NCI-H146 treated with DMSO at 0.1 percent for 48 hours (cell line): ENCODE measurements at regions not wholly inside any gene's neighbourhood (a gene's known extent, or its start where the extent isn't known, plus 50 kb on each side); places are given as distances from the start of the nearest gene placed in this dataset.
"Not testable (repeated sequence)": the region's sequence is repeated elsewhere in the genome, so short reads cannot be mapped to it uniquely, and the experiment has no call there.

ENCODE experiments used
- DNase-seq: peaks from one replicate; lab custom pipeline; 2025; ENCODE audit not compliant: unreplicated experiment; lab: John Stamatoyannopoulos, UW

DNA sequence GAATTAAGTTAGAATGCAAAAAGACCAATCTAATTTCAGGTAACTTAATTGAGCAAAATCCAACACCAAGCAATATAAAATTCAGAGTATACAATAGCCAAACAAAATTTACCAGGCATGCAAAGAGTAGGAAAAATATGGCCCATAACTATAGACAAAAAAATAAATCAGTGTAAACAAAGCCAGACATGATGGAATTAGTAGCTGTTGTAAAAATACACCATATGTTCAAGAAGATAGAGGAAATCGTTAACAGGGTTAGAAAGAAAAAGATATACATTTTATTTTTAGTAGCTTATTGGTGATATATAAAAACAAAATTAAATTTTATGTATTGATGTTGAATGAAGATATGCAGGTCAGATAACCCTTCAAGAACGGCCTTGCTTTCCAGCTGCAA, 621.1 kb upstream of the MIR17HG start:
- no peak for DNase-seq

- DNase-seq, result no peak
These were observed 615.4 kb upstream of the MIR17HG start for GRCh38 chr13:90732049-90732448.

GRCh38 chr13:90734497-90734896, 613.0 kb upstream of the MIR17HG start:
- DNase-seq, result not testable (repeated sequence)

DNA sequence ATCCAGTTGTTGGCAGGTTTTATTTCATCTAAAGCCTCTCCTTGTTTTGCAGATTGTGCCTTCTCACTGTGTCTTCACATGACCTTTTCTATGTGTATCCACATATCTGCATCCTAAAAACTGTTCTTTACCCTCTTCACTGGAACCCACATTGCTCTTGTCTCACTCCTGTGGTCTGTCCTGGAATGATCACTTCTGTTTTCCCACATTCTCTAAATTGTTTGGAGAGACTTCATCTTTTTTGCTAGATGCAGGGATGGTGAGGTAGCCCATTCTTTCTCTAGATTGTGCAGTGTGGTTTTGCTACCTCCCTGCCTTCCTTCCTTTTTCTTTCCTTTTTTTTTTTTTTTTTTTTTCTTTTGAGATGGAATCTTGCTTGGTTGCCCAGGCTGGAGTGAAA, 608.6 kb upstream of the MIR17HG start:
- no peak for DNase-seq

DNA sequence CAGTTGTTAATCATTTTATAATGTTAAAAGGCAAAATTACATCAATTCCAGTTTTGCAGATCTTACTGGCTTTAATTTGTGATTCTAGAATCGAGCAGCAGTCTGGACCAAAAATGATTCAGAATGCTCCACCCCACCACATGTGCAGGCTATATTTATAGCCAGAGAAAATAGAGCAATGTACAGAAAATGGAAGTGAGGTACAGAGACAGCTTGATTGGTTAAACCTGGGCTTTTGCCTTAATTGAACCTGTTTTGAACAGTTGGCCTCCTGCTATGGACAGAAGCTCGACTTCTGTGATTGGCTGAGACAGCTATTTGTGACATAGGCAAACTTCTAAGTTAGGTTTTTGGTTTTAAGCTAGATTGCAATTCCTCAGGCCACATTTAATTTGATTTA, 607.4 kb upstream of the MIR17HG start:
- no peak for DNase-seq

- DNase-seq, result no peak
These were observed 605.1 kb upstream of the MIR17HG start for GRCh38 chr13:90742381-90742780.

DNA sequence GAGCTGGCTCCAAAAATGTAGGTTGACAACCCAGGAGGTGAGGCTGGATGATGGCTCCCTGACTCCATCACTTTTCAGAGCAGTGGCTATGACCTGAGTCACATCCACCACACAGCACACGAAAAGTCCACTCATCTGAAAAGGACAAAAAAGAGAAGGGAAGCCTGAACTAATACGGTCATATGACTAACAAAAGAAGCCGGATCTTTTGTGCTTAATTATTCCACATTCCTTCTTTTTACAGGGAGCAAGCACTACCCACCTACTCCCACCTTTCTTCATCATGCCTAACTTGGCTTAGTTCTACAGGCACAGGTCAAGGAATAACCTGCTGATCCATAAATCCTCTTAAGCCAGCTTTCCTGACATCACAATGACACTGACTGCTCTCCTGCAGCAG, 601.3 kb upstream of the MIR17HG start:
- no peak for DNase-seq

GRCh38 chr13:90750021-90750420, 597.5 kb upstream of the MIR17HG start:
- no peak for DNase-seq

DNA sequence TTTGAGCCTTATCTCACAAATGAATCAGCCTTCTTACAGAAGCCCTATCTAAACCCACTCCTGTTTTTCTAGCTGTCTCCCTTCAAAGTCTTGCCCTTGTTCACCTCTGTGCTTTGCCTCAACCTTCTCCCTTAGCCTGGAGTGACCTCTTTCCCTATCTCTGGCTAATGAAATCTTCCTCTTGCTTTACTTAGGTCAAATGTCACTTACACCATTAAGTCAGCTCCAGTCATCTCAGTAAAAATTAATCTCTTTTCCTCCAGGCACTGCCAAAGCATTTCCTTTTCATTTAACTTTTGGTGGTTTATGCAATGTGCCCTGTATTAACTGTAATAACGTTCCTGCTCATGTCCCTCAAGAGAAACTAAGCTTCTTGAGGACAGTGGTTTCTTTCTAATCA, 596.5 kb upstream of the MIR17HG start:
- DNase-seq, result no peak

GRCh38 chr13:90752070-90752469, 595.4 kb upstream of the MIR17HG start:
- no peak for DNase-seq

GRCh38 chr13:90757127-90757680, 590.3 kb upstream of the MIR17HG start:
- no peak for DNase-seq

GRCh38 chr13:90760639-90761038, 586.8 kb upstream of the MIR17HG start:
- DNase-seq, result no peak

DNA sequence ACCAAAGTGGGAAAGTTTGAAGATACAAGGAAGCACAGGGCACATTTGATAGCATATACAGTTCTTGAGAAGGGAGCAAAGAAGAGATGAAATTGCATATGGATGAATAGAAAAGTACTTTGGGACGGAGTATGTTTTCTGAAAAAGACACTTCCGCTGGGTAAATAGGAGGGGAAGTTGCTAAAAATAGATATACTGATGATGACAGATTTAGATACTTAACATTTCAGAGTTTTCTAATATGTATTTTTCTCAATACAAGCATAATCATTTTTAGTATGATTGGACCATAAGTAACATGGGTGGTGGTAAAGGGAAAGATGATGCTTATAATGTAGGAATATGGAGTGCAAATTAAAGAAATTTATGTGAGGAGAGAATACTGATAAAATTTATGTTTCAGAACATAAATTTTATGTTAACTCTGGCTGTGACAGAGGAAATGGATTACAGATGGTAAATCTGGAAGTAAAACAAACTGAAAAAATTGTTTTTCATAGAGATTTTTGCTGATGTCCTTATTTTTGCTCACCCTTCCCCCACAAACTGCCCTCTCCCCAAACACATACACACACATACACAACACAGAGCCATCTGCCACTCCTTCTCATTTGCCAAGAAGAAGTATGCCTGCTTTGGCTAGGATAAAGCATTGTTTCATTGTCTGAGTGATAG, 583.9 kb upstream of the MIR17HG start:
- no peak for DNase-seq

DNA sequence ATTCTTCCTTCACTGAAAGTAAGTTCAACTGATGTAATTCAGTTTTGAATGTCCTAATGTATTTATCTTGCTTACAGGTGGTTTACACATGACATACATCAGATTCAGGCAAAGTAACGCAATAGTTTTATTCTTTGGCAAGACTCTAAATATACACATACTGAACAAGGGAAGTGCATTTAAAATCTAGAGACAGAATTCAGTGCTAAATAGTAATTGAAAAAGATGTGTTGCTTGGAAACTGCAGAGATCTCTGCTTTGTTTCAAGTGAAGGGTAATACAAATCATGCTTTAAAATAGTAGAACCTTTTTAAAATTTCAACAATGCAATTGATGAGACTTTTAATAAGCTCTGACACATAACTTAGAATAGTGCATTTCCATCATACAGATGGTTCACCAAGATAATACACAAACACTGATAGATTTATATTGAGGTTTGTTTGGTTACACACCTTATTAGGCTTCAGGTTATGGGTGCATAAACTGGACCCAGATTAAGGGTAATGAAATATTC, 581.0 kb upstream of the MIR17HG start:
- no peak for DNase-seq

DNA sequence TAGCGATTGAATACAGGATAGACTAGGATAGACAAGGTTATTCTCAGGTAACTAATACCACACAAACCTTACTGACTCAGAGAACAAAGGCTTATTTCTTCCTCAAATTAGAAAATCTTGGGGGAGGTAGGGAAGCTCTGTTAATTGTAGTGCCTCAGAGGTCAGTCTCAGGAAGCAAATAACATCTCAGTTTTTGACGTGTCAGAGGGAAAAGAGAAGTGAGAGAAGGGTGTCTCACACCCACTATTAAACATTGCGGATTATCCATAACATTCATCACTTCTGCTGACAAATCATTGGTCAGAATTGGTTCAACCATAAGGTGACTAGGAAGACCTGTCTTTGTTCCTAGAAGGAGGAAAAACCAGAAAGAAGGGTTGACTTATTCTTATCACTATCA, 579.4 kb upstream of the MIR17HG start:
- no peak for DNase-seq

GRCh38 chr13:90769387-90769786, 578.1 kb upstream of the MIR17HG start:
- DNase-seq, result no peak

DNA sequence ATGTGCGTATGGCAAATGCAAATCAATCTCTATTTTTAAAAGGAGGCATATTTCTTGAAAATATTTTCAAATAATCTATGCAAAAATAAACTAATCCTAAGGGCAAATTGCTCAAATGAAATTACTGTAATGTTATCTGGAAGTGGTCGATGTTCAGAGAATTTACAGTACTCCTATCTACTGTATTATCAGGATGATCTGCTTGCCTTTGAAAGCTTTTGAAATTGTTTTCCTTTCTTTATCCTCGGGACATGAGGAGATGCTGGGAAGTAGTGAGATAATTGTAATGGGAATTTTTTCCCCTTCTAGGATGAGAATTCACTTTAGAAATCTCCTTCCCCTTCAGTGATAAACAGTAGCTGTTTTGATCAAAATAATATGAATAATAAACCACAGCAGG, 577.2 kb upstream of the MIR17HG start:
- DNase-seq, result no peak

DNA sequence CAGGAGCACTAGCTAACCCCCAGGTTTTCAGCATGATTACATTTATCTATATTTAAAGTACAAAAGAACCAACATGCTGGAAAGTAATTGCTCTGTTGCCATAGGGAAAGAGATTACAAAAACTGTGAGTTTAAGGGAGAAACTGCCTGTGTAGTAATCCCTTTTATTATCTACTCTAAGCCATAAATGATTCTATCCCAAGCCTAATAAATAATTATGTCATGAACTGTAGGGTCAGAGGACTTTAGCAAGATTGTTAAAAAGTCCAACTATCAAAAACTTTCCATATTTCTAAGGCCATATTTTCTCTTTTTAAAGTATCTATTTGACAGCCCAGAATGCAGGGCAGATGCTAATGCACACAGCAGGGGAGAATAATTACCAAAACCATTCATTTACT, 573.8 kb upstream of the MIR17HG start:
- DNase-seq, result no peak

GRCh38 chr13:90776051-90776748, 571.3 kb upstream of the MIR17HG start:
- DNase-seq, result no peak

GRCh38 chr13:90783273-90783672, 564.2 kb upstream of the MIR17HG start:
- no peak for DNase-seq

GRCh38 chr13:90787007-90787406, 560.5 kb upstream of the MIR17HG start:
- no peak for DNase-seq

DNA sequence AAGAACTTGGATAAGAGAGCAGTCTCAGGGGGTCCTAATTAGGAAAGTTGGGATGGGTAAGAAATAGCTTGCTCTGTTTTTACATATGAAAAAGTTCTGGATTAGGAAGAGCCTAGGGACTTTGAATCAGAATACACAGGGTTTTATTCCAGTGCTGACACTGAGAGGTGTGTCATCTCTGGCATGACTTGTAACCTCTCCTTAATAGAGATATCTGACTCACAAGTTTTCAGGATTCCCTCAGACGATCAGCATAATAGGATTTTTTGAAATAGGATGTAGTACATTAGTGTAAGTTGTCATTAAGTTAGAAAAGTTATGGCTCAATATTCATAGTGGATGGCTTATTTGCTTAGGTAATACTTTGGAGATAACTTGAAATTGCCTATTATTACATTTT, 555.2 kb upstream of the MIR17HG start:
- no peak for DNase-seq
